ENCODE measurements at regions not wholly inside any gene's neighbourhood (a gene's known extent, or its start where the extent isn't known, plus 50 kb on each side); places are given as distances from the start of the nearest gene placed in this dataset.

- TF ChIP-seq YY1 (IDR thresholded peaks at IDR 0.05; ENCODE audit: insufficient read depth, insufficient read length): no peak
- TF ChIP-seq ZNF274 (IDR thresholded peaks at IDR 0.05; ENCODE audit: low read depth, low read length): no peak
- TF ChIP-seq SUZ12 (IDR thresholded peaks at IDR 0.05; ENCODE audit: extremely low read depth, insufficient read depth, insufficient read length): no peak
Measured at GRCh38 chr1:56327195-56327594, 252.2 kb downstream of the PLPP3 start.

Data from NT2/D1 (cell line).